GM10248 (cell line): ENCODE measurements at regions not wholly inside any gene's neighbourhood (a gene's known extent, or its start where the extent isn't known, plus 50 kb on each side); places are given as distances from the start of the nearest gene placed in this dataset.

Experiments
- CTCF ChIA-PET: fragments of 300-600 bp; sonication (Branson Sonifier 250); formaldehyde crosslinking; extraction: SDS; loops from one replicate; lab custom pipeline; 2021; ENCODE audit warnings: antibody characterized with exemption; lab: Yijun Ruan, JAX
- POLR2A ChIA-PET: fragments of 350-650 bp; sonication (Branson Sonifier 250); formaldehyde crosslinking; extraction: SDS; loops from one replicate; lab custom pipeline; 2020; ENCODE audit warnings: antibody characterized with exemption; lab: Yijun Ruan, JAX
- DNase-seq: peaks from one replicate; pipeline ENCODE4 v3.0.0; 2012; ENCODE audit errors: extremely low spot score
- TF ChIP-seq, protein P1 (sequence below): IDR thresholded peaks from 2 replicates; pipeline ENCODE4 v1.5.1; 2012; ENCODE audit warnings: mild to moderate bottlenecking, low read depth; ENCODE audit errors: extremely low read depth, missing control alignments, control extremely low read depth

GRCh38 chr9:2919347-2919746 is 75.5 kb upstream of the PUM3 start:
- ChIA-PET POLR2A (no interaction called here), CTCF (interaction anchor here (1.0 to 2.7 kb wide), 2 partner anchors 8 to 11 kb away, joined by 4 to 10 read pairs; no protein-coding TSS in a partner anchor)
- TF ChIP-seq, protein P1, sequence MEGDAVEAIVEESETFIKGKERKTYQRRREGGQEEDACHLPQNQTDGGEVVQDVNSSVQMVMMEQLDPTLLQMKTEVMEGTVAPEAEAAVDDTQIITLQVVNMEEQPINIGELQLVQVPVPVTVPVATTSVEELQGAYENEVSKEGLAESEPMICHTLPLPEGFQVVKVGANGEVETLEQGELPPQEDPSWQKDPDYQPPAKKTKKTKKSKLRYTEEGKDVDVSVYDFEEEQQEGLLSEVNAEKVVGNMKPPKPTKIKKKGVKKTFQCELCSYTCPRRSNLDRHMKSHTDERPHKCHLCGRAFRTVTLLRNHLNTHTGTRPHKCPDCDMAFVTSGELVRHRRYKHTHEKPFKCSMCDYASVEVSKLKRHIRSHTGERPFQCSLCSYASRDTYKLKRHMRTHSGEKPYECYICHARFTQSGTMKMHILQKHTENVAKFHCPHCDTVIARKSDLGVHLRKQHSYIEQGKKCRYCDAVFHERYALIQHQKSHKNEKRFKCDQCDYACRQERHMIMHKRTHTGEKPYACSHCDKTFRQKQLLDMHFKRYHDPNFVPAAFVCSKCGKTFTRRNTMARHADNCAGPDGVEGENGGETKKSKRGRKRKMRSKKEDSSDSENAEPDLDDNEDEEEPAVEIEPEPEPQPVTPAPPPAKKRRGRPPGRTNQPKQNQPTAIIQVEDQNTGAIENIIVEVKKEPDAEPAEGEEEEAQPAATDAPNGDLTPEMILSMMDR, result no peak
- DNase-seq, result no peak

- CTCF ChIA-PET, result interaction anchor here (1.0 to 1.1 kb wide), 2 partner anchors 9 to 59 kb away, joined by 3 to 5 read pairs; no protein-coding TSS in a partner anchor
- TF ChIP-seq, protein P1, result no peak
- no peak for DNase-seq
- POLR2A ChIA-PET, result no interaction called here
Observed at GRCh38 chr9:2916382-2916985, 72.6 kb upstream of the PUM3 start.

- TF ChIP-seq, protein P1, result no peak
- ChIA-PET CTCF (interaction anchor here (2.2 kb wide), 1 partner anchor 19 kb away, joined by 6 read pairs; no protein-coding TSS in a partner anchor), POLR2A (no interaction called here)
- DNase-seq, result no peak
Observed at GRCh38 chr9:2913026-2913425, 69.1 kb upstream of the PUM3 start.

GRCh38 chr9:2907411-2907810 is 63.5 kb upstream of the PUM3 start:
- TF ChIP-seq, protein P1, result no peak
- ChIA-PET POLR2A (no interaction called here), CTCF (interaction anchor here (1.7 to 2.8 kb wide), 3 partner anchors 9 to 28 kb away, joined by 4 to 10 read pairs (median 5); no protein-coding TSS in a partner anchor)
- no peak for DNase-seq

GRCh38 chr9:2904242-2904930 is 60.5 kb upstream of the PUM3 start:
- DNase-seq, result no peak
- CTCF ChIA-PET, result interaction anchor here (0.9 kb wide), 1 partner anchor 8 kb away, joined by 3 read pairs; no protein-coding TSS in a partner anchor
- POLR2A ChIA-PET, result no interaction called here
- TF ChIP-seq, protein P1, result no peak
